Kidney tubule cell (primary cell): ENCODE measurements at regions not wholly inside any gene's neighbourhood (a gene's known extent, or its start where the extent isn't known, plus 50 kb on each side); places are given as distances from the start of the nearest gene placed in this dataset.

ENCODE experiments used
- DNase-seq: peaks from one replicate; pipeline ENCODE4 v3.0.0-alpha.2; 2018; ENCODE audit warnings: low spot score

- no peak for DNase-seq
These were observed 1020.4 kb downstream of the CDH18 start for GRCh38 chr5:18967637-18968036.

- DNase-seq: no peak
These were observed 1019.0 kb downstream of the CDH18 start for GRCh38 chr5:18968966-18969365.

GRCh38 chr5:18970000-18970399 is 1018.0 kb downstream of the CDH18 start:
- no peak for DNase-seq

- DNase-seq: no peak
These were observed 1015.8 kb downstream of the CDH18 start for GRCh38 chr5:18972177-18972576.

- no peak for DNase-seq
These were observed 1012.4 kb downstream of the CDH18 start for GRCh38 chr5:18975624-18976023.

GRCh38 chr5:18977880-18978279 is 1010.1 kb downstream of the CDH18 start:
- DNase-seq: no peak

GRCh38 chr5:18984559-18985080 is 1003.4 kb downstream of the CDH18 start:
- no peak for DNase-seq

- DNase-seq: no peak
These were observed 1002.7 kb downstream of the CDH18 start for GRCh38 chr5:18985171-18985758.

- DNase-seq: no peak
These were observed 1000.9 kb downstream of the CDH18 start for GRCh38 chr5:18987101-18987500.

- no peak for DNase-seq
These were observed 997.1 kb downstream of the CDH18 start for GRCh38 chr5:18990852-18991251.

- DNase-seq: no peak
These were observed 995.7 kb downstream of the CDH18 start for GRCh38 chr5:18992264-18992663.

- no peak for DNase-seq
These were observed 988.5 kb downstream of the CDH18 start for GRCh38 chr5:18999478-18999877.

GRCh38 chr5:19001054-19001453 is 986.9 kb downstream of the CDH18 start:
- no peak for DNase-seq

- DNase-seq: no peak
These were observed 986.5 kb downstream of the CDH18 start for GRCh38 chr5:19001539-19001938.

- DNase-seq: no peak
These were observed 985.9 kb downstream of the CDH18 start for GRCh38 chr5:19002111-19002510.

- DNase-seq: no peak
These were observed 969.2 kb downstream of the CDH18 start for GRCh38 chr5:19018822-19019221.

GRCh38 chr5:19031491-19031890 is 956.5 kb downstream of the CDH18 start:
- no peak for DNase-seq

- no peak for DNase-seq
These were observed 952.2 kb downstream of the CDH18 start for GRCh38 chr5:19035816-19036215.

GRCh38 chr5:19042106-19042505 is 945.9 kb downstream of the CDH18 start:
- no peak for DNase-seq

GRCh38 chr5:19044311-19044710 is 943.7 kb downstream of the CDH18 start:
- DNase-seq: no peak

- DNase-seq: no peak
These were observed 942.9 kb downstream of the CDH18 start for GRCh38 chr5:19044931-19045695.

GRCh38 chr5:19047277-19047676 is 940.7 kb downstream of the CDH18 start:
- DNase-seq: no peak

GRCh38 chr5:19048726-19049125 is 939.3 kb downstream of the CDH18 start:
- DNase-seq: no peak

GRCh38 chr5:19058216-19058615 is 929.8 kb downstream of the CDH18 start:
- DNase-seq: no peak
